ENCODE measurements at regions not wholly inside any gene's neighbourhood (a gene's known extent, or its start where the extent isn't known, plus 50 kb on each side); places are given as distances from the start of the nearest gene placed in this dataset.

DNA sequence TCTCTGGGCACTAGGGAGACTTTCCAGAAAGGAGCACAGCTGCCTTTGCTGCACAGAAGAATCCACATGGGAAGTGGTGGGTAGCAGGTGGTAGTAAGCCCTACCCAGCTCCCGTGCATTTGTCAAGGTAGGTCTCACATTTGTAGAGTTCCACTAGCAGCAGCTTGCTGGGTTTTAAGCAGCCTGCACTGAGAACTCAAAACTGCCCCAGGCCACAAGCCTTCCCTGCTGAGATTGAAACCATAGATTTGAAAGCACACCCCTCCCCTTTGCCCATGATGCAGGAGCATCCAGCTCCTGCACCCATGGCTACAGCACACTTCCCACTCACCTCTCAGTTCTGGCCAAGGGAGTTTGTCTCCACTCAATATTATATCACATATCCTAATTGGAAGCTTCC lies 604.5 kb upstream of the STEAP1 start:
- TF ChIP-seq, protein P1, sequence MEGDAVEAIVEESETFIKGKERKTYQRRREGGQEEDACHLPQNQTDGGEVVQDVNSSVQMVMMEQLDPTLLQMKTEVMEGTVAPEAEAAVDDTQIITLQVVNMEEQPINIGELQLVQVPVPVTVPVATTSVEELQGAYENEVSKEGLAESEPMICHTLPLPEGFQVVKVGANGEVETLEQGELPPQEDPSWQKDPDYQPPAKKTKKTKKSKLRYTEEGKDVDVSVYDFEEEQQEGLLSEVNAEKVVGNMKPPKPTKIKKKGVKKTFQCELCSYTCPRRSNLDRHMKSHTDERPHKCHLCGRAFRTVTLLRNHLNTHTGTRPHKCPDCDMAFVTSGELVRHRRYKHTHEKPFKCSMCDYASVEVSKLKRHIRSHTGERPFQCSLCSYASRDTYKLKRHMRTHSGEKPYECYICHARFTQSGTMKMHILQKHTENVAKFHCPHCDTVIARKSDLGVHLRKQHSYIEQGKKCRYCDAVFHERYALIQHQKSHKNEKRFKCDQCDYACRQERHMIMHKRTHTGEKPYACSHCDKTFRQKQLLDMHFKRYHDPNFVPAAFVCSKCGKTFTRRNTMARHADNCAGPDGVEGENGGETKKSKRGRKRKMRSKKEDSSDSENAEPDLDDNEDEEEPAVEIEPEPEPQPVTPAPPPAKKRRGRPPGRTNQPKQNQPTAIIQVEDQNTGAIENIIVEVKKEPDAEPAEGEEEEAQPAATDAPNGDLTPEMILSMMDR (IDR thresholded peaks at IDR 0.05) = no peak
- TF ChIP-seq POLR2A (IDR thresholded peaks at IDR 0.05; ENCODE audit: low read depth) (no peak), POLR2AphosphoS5 (IDR thresholded peaks at IDR 0.05) (no peak)

Data from esophagus muscularis mucosa (tissue), 3 donors.